ENCODE measurements at regions not wholly inside any gene's neighbourhood (a gene's known extent, or its start where the extent isn't known, plus 50 kb on each side); places are given as distances from the start of the nearest gene placed in this dataset.

DNA sequence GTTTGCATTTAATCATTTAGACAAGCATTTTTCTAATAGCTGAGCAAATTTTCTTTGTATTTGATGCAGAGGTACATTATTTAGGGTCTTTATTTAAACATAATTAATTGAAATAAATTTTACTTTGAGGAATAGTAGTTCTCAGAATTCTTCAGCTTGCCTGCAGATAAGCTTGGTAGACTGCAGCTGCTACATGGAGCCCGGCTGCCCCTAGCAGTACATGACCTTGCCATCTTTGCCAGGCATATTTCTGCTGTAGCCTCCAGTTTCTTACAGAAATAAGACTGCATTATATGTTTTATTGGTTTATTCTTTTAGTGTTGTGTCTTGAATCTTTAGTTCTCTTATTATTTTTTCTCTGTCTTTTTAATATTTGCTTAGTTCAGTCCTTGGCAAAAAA is 396.8 kb downstream of the QKI start (continued):
- TF ChIP-seq, protein P1, sequence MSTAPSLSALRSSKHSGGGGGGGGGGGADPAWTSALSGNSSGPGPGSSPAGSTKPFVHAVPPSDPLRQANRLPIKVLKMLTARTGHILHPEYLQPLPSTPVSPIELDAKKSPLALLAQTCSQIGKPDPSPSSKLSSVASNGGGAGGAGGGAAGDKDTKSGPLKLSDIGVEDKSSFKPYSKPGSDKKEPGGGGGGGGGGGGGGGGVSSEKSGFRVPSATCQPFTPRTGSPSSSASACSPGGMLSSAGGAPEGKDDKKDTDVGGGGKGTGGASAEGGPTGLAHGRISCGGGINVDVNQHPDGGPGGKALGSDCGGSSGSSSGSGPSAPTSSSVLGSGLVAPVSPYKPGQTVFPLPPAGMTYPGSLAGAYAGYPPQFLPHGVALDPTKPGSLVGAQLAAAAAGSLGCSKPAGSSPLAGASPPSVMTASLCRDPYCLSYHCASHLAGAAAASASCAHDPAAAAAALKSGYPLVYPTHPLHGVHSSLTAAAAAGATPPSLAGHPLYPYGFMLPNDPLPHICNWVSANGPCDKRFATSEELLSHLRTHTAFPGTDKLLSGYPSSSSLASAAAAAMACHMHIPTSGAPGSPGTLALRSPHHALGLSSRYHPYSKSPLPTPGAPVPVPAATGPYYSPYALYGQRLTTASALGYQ (CRISPR knock-in tag; IDR thresholded peaks at IDR 0.05) = no peak

DNA sequence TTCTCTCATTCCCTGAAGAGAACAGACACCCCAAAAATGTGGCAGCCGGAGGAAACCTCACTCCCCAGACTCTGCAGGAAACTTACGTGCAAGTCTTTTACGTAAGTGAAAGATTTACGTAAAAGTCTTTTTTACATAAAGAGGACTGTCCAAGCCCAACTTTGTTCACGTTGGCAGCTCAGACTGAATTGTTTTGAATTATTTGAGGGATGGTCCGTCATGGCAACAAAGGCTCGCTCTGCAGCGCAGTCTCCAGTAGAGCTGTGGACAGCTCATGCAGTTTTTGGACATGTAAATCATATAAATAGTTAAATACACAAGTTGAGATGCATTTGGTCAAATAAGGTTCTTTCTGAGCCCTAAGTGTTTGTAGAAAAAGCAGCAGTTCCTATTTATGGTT is 394.8 kb downstream of the QKI start:
- Histone ChIP-seq H3K9me3 (ENCODE audit: low read length) (no peaks in the 10 kb centered on the region), H3K27me3 (ENCODE audit: control insufficient read depth in 1 of 2, insufficient read depth in 2 of 2, low read length in 2 of 2) (0 out of 5 replicates have a peak, but pooled peaks cover 0 to 3% of the 10 kb centered on the region in 2 experiments), H3K9ac (ENCODE audit: insufficient read depth, low read depth, low read length) (no peak overlapping the region), H3K27ac (ENCODE audit: extremely low read length, insufficient read depth, low read length) (no peak overlapping the region), H2AFZ (ENCODE audit: low read length) (peak overlapping the region; percentile 1), H3K4me1 (ENCODE audit: insufficient read depth, low read length) (no peaks in the 10 kb centered on the region), H3K79me2 (ENCODE audit: insufficient read depth, low read length) (no peaks in the 10 kb centered on the region), H3K36me3 (replicated peaks in 1 of 2; ENCODE audit: control insufficient read depth in 1 of 2, insufficient read depth in 2 of 2, low read length in 2 of 2) (no peaks in the 10 kb centered on the region), H3K4me2 (ENCODE audit: low read depth, low read length) (no peak overlapping the region), H4K20me1 (ENCODE audit: insufficient read depth, low read length) (no peaks in the 10 kb centered on the region), H3K4me3 (replicated peaks in 1 of 3; ENCODE audit: insufficient read depth in 1 of 3, low read depth in 2 of 3, low read length in 3 of 3) (no peak overlapping the region)
- intact Hi-C loops (cut with micrococcal nuclease; ENCODE audit: unreplicated experiment) (no loop called here), in situ Hi-C loops (cut with HindIII; ENCODE audit: extremely low pct_ligation_motif_present, low pct_unique_long_range_greater_than_20kb) (no loop called here)
- BruUV-seq (replicated peaks) = no TSS peak
- 50% methylated on average over 8 of the region's 8 CpGs for WGBS (ENCODE audit: low lambda C conversion rate)
- TF ChIP-seq KDM4B (CRISPR knock-in tag; IDR thresholded peaks at IDR 0.05) (no peak), CENPT (CRISPR knock-in tag; IDR thresholded peaks at IDR 0.05; ENCODE audit: low read depth) (no peak), ZNF136 (CRISPR knock-in tag; IDR thresholded peaks at IDR 0.05; ENCODE audit: low read depth) (no peak), SRSF1 (optimal IDR thresholded peaks at IDR 0.05; ENCODE audit: low read depth, low read length) (no peak), SP4 (CRISPR knock-in tag; IDR thresholded peaks at IDR 0.05) (no peak), MAFK (conservative IDR thresholded peaks at IDR 0.05 in 1 of 2, IDR thresholded peaks at IDR 0.05 in 1 of 2; ENCODE audit: low read length in 2 of 2) (no peak), HMG20A (CRISPR knock-in tag; IDR thresholded peaks at IDR 0.05; ENCODE audit: borderline replicate concordance) (no peak), ISL2 (CRISPR knock-in tag; IDR thresholded peaks at IDR 0.05) (no peak), ZNF550 (CRISPR knock-in tag; IDR thresholded peaks at IDR 0.05; ENCODE audit: borderline replicate concordance) (no peak), ZNF230 (CRISPR knock-in tag; IDR thresholded peaks at IDR 0.05) (no peak), ZNF674 (CRISPR knock-in tag; IDR thresholded peaks at IDR 0.05; ENCODE audit: low read depth) (no peak)
- no peak for FAIRE-seq
- ChIA-PET CTCF (ENCODE audit: low intra/inter-chr PET ratio, low total read pairs) (no interaction called here), POLR2A (no interaction called here)
- DNase-seq (ENCODE audit: low spot score) = no peak
- ATAC-seq = no peak

Measured in HepG2 (cell line).